ENCODE measurements at regions not wholly inside any gene's neighbourhood (a gene's known extent, or its start where the extent isn't known, plus 50 kb on each side); places are given as distances from the start of the nearest gene placed in this dataset.
"Not testable (repeated sequence)": the region's sequence is repeated elsewhere in the genome, so short reads cannot be mapped to it uniquely, and the experiment has no call there.

DNA sequence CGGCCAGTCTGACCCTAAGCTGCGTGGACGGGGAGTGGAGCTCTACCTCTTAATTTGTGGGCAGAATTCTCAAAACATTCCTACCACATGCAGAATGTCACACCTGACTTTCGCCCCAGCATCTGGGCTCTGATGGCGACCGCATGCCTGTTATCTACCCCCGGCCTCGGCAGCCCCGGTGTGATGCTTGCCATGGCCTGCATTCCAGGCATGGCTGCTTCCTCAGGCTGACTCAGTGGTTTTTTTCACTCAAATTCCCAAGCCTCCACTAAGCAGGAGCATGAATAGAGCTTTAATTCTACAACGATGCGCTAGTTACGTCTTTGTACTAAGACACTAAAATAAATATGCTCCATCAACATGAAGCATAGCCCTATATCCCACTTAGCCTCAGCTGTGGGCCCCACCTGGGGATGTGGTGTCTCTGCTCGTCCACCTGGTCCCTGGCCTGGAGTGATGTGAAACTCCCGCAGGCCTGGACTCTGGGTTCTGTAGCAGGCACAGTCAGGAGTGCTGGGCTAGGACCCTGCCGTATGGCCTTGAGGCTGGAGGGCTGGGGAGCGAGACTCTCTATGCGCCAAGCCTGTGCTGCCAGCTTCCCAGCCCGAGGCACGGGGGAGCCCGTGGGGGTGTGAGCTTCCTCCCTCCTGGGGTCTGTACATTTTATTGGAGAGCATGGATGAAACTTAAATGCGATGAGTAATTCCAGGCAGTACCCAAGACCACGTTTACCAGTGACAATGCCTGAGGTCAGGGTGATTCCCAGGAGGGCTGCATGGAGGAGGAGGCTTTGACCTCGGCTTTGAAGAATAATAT lies 153.2 kb downstream of the CTTN start:
- no peak for DNase-seq

DNA sequence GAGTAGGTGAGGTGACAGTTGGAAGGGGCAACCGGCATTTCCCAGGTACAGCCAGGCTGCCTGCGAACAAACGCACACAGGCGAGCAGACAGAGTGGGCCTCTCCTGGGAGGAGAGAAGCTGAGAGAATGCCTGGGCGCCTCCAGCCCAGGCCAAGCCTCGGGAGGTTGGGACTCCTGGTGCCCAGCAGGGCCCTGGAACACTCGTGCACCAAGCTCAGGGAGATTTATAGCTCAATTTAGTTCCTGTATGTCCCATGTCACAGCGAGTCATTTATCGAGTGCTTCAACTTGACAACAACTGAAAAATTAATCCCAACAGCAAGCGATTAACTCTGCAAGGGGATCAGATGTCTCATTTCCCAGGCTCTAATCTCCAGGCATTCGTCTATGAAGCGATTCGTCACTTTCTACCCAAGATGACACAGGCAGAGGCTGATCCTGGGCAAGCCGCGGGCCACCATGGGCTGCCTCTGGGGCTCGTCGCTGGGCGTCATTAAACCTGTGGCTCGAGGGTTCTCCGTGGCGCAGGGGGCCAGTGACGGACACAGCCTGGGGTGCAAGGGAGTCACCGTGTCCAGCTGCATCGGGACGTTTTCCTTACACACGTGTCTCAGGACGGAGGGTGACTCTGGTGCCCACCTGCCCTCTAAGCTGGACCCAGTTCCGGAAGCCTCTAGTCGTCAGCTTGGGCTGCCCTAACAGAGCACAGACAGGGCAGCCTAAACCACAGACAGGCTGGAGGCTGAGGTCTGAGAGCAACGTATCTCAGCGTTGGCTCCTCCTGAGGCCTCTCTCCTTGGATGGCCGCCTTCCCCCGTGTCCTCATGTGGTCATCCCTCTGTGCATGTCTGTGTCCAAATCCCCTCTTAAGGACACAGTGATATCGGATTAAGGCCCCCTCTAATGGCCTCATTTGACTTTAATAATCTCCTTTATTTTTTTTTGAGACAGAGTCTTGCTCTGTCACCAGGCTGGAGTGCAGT lies 154.1 kb downstream of the CTTN start:
- no peak for DNase-seq

DNA sequence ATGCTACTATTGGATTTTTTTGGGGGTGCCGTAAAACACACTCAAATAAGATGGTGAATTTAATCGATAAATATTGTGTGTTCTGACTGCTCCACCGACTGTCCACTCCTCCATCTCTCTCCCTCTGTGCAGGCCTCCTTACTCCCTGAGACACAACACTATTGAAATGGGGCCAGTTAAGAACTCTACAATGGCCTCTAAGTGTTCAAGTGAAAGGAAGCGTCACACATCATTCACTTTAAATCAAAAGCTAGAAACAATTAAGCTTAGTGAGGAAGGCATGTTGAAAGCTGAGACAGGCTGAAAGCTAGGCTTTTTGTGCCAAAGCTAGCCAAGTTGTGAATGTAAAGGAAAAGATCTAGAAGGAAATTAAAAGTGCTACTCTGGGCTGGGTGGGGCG lies 156.7 kb downstream of the CTTN start:
- DNase-seq = no peak

DNA sequence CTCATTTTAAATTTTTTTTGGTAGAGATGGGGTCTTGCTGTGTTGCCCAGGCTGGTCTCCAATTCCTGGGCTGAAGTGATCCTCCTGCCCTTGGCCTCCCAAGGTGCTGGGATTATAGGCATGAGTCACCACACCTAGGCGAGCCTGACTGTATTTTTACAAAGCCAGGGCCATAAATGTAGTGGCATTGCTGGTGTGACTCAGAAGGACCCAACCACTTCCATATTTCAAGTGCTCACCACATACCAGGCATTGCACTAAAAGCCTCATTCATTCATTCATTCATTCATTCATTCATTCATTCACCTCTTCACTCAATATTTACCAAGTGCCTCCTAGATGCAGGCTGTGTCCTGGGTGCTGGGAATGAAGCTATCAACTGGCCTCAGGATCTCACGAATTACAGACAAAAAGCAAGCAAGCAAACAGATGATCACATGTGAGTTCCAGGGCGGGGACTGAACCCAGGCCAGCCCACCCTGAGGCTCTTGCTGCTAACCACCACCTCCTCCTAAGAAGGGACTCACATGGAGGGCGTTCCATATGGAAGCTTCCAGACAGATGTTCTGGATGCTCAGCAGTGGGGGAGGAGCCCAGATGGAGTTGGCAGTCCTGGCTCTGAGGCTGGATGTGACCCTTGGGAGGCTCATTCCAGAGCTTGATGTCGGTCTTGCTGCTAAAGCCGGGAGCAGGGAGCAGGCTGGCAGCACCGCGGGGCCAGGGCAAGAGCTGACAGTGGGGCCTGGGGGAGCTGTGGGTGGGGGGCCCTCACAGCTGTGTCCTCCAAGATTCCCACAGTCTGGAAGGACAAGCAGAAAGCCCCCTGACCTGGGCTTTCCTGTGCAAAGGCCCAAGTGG lies 158.8 kb downstream of the CTTN start:
- no peak for DNase-seq

DNA sequence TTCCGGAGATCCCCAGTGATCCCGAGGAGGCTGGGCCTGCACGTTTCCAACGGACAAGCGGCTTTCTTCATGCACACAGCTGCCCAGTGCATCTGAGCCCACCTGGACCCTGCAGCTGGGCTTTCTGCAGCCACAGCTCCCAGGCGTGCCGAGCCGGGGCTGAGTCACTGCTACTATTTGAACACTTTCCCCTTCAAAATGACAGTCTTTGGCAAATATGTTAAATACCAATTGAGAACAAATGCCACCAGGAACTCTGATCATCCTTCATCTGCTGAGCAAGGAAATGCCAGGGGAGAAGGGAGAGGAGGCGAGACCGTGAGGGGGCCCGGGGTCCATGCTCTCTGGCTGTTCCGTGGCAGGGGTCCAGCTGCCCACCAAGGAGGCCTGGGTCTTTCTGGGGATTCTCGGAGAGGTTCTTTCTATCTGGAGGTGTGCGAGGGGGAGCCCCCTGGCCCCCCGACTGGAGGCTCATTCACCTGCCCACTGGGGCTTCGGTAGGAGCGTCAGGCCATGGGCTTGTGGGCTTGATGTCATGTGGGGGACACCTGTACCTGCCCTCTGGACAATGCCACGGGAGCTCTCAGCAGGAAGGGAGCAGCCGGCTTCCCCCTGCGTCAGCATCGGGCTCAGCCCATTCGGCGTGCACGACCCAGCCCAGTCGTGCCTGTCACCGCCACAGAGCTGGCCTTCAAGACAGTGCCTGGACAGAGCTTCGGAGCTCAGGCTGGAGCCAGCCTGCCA lies 159.6 kb downstream of the CTTN start:
- no peak for DNase-seq

DNA sequence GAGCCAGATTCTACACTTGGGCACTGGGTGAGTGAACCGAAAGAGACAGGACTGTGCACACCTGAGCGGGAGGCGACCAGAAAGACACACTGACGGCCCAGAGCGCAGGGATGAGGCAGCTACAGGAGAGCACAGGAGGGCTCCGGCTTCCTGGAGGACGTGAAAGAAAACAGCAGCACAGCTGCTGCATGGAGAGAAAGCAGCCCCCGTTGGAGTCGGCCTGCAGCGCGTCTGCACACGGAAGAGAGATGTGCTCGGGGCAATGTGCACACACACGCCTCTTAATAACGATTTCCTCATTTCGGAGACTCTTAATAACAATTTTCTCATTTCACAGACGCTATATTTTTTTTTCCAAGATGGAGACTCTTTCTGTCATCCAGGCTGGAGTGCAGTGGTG lies 160.4 kb downstream of the CTTN start:
- DNase-seq = no peak

DNA sequence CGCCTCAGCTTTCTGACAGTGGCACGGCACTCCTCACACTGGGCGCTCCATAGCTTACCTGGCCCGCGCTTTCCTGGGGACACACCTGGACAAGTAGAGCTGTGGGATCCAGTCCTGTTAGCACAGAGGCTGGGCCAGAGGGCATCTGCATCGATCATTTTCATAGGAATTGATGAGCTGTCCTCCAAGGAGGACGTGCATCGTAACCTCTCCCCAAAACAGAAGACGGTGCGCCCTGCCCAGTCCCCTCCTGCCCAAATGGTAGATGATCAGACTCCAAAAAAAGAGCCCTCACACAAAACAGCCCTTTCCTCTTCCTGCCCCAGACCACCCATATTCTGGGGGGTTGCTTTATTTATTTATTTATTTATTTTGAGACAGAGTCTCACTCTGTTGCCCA lies 161.2 kb downstream of the CTTN start:
- no peak for DNase-seq

DNA sequence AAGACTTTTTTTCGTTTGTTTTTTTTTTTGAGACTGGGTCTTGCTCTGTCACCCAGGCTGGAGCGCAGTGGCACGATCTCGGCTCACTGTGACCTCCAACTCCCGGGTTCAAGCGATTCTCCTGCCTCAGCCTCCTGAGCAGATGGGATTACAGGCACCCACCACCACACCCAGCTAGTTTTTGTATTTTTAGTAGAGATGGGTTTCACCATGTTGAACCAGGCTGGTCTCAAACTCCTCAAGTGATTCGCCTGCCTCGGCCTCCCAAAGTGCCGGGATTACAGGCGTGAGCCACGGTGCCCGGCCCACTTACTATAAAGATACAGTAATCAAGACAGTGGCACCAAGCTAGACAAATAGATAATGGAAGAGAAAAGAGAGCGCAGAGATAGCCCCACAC lies 162.3 kb downstream of the CTTN start:
- DNase-seq = not testable (repeated sequence)

DNA sequence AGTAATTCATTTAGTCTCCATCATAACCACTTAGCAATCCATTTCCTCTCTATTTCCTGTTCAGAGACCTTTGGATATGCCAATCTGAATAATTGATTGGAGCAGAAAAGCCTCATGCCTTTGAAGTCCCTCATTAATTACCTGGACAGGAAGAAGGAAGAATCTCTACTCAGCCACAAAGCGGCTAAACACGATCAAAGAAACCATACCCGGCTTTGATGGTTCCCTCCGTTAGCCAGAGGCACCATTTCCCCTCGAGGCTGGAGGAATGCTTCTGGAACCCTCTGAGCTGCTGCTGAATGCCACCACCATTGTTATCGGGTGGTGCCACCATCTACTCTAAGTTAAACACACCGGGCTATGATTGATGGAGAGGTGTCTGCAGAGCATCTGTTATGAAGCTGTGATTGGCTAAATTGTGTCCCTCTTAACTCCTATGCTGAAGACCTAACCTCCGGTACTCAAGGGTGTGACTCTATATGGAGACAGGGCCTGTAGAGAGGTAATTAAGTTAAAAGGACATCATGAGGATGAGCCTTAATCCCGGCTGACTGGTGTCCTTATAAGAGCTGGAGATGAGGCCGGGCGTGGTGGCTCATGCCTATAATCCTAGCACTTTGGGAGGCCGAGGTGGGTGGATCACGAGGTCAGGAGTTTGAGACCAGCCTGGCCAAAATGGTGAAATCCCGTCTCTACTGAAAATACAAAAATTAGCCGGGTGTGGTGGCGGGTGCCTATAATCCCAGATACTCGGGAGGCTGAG lies 168.6 kb downstream of the CTTN start:
- DNase-seq = no peak

DNA sequence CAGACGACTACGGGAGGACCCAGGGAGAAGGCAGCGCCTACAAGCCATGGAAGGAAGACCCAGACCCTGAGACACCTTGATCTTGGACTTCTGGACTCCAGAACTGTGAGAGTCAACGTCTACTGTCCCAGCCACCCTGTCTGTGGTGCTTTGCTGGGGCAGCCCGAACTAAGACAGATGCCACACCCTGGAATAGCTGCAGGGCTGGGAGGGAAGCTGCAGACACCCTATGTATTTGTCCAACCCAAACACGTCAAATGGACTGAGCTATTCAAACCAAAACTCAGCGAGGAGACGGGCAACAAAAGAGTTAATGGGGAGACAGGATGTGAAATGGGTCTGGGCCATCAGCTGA lies 169.3 kb downstream of the CTTN start:
- DNase-seq = no peak

DNA sequence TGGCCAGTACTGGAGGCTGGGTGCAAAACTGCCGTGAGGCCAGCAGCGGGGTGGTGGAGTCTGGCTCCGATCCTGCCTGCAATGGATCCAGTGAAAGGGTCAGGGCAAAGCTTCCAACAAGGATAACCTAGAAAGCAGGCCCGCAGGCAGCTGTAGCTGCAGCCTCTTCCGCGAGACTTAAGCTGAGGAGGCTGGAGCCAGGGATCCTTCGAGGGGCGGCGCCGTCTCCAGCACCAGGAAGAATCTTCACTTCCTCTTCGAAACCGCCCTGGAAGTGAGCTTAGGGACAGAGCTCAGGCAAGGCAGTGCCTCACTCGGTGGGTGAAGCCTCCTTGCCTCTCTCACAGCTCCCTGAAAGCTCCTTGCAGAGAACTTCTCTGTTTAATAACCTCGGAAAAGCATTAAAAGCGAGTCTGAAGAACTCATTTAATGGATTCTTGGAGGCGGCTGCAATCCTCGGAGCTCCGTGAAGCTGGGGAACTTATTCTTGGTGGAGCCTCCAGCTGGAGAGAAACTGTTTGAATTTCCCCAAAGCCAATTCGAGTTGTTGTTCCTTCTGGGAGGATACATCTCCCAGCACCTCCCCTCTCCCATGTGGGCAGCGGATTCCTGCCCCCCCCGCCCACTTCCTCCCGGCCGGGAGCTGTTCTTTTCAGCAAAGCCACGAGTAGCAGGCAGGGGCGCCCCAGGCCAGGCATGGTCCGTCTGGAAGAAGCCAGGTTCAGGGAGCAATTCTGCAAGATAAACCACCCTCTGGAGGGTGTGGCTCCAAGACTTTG lies 169.9 kb downstream of the CTTN start:
- DNase-seq = no peak

DNA sequence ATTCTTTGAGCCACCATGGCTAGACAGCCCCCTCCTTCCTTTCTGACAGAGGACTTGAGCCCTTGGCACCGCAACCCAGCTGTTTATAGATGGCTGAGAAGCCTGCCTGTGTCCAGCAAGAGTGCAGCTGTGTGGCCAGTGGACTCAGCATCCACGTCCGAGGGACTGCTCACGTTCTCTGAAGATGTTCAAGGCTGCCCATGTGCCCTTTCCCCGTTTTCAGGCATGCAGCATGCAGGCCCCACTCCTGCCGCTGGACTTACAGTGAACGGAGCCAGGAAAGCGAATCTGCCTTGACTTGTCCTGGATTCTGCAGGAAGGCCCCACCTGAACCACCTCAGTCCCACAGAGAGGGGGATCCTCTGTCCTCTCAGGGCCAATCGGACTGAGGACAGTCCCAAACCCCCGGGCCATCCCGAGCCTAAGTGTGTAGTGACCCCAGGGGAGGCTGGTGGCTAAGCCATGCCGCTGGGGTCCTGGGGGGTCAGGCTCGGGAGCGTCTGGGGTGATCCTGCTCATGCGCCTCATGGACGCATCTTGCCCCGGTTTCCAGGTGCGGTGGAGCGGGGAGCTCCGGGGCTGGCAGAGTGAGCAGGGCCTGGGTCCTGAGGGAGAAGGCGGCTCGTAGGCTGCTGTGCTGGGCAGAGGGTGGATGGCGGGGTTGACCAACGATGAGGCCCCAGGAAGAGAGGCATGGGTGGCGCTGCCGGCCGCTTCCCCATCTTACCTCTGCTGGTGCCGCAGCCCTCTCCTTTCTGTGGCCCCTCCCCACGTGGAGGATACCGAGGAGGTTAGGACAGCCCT lies 170.7 kb downstream of the CTTN start:
- DNase-seq = no peak

DNA sequence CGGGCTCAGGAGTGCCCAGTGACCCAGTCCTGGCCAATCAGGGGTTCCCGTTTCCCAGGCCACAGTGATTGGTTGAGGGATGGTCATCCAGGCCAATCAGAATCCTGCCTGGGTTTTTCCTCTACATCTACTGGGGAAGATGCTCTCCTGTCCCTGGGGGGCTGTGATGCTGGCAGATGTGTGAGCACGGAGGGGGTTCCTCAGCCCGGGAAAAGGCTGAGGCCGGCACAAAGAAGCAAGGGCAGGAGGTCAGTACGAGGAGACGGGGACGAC lies 171.2 kb downstream of the CTTN start:
- DNase-seq = no peak

DNA sequence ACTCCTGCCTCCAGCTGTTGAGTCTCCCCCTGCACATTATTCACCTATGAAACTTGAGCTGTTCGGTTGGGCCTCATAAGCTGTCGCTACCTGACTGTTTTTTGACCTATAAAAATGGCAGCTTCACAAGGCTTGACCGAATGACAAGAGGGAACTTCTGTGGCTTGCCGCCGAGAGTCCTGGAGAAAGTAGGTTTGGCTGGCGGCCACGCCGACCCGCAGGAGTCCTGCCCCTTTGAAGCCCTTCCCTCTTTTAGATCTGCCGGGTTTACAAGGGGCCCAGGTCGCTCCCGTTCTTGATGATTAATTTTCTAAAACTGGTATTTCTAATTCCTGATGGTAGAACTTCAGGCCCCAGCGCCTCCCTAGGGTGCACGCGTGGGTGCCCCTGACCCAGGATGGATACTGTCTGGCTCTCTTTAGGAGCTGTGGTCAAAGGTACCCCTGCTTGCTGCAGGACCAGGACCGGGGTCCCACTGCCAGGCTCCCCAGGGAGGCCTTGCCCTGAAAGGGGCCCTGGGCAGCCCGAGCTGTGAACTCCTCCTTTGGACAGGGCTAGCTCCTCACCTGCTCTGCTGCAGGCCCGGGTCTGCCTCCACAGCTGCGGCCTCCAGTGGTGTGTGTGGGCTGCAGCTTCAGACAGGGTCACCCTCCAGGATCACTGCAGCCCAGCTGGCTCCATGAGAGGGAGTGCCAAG lies 171.8 kb downstream of the CTTN start:
- no peak for DNase-seq

DNA sequence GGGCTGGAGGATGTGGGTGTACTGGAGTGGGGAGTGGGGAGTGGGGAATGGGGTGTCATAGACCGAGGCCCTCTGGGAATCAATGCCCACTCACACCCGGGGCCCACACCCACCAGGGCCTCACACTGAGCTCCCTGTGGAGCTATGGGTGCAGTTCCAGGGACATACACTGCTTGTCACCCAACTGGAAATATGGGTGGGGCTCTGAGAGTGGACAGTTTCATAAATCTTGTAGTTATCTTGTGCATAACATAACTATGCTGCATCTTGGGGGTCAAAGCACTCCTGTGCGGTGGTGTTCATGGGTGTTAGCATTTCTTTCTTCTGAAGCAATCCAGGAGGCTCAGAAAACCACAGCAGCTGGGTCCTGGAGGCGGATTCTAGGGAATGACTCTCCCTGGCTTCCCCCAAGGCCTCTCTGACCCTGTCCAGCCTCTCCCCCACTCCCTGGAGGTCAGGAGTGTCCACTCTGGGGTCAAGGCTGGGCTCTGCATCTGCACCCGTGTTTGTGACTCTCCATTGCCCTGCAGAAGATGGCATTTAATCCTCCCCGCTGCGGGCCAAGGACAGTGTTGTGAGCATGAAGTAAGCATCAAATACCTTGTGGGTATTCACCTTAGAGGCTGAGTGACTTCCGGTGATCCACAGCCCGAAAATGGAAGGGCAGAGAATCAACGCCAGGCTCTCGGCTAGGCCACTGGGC lies 172.5 kb downstream of the CTTN start:
- DNase-seq = no peak

DNA sequence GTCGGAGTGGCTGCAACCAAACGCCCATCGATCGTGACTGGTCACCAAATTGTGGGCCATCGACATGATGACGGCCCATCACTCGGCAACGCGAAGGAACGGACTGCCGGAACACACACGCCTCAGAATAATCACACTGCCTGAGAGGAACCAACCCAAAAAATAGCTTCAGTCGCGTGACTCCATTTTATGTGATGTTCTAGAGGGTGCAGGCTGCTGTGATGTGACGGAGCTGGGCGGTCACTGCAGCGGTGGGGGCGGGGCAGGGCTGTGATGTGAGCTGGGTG lies 174.6 kb downstream of the CTTN start:
- DNase-seq = no peak

DNA sequence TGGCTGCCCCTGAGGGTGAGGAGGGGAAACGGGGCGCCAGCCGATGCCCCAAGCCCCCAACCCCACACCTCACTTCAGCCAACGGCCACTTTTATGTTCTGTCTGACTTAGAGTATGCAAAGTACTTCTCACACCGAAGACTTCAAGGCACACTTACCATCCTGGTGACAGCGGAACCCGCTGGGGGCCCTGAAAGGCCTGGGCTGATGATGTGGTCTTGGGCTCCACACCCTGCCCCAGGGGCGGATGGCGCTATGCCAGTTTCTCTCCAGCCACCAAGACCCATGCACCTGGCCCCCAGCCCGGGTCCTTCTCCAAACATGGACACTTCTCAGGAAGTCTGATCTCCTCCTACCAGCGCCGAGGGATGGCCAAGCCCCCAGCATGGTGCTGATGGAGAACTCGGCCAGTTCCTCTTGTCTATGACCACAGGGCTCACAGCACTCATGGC lies 175.4 kb downstream of the CTTN start:
- no peak for DNase-seq

DNA sequence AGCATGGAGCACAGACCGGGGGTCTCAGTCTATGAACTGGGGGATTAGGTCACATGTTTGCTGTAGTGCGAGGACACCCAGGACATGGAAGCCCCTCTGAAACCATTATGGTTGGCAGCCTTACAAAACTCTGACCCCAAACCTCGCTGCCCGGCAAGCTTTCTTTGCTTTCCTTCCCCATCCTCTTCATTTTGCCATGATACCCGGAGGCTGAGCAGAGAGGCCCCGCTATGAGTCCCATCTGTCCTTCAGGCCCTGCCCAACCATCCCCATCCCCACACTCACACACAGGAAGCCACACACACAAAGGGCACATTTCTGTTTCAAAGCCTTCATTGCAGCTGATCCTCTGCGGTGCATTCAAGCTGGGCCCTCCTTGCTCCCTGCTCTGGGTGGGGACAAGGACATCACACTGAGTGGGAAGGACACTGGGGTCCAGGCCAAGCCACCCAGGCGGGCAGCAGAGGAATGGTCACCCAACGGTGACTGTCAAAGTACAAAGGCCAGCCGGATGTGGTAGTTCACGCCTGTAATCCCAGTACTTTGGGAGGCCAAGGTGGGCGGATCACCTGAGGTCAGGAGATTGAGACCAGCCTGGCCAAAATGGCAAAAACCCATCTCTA lies 176.5 kb downstream of the CTTN start:
- DNase-seq = no peak
